ENCODE measurements at regions not wholly inside any gene's neighbourhood (a gene's known extent, or its start where the extent isn't known, plus 50 kb on each side); places are given as distances from the start of the nearest gene placed in this dataset.

DNA sequence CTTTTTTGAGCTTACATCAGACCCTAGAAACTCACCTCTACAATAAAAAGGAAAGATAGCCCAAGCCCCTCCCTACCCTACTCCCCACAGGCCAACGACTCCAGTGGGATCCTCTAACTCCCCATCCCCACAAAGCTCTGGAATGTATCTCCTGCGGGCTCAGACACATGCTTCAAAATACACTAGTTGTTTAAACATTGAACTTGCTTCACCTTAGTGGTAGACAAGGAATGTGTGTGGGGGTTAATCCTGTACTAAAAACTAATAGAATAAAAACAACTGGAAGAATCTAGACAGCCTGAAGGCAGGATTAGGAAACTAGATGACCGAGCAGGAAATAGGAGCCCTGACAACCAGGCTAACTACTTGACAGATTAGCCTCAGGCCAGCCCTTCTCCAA is 211.5 kb downstream of the SUCLG1 start:
- TF ChIP-seq POLR2AphosphoS5 (IDR thresholded peaks at IDR 0.05; ENCODE audit: borderline replicate concordance, low read depth, low read length) (no peak), EZH2 (IDR thresholded peaks at IDR 0.05) (no peak)

Measured in SK-N-MC (cell line).